PC-9 (cell line): ENCODE measurements at regions not wholly inside any gene's neighbourhood (a gene's known extent, or its start where the extent isn't known, plus 50 kb on each side); places are given as distances from the start of the nearest gene placed in this dataset.

Experiments
- BruUV-seq: library from RNA; stranded (reverse); fragments of 400-500 nt; replicated peaks from 2 replicates; lab custom pipeline; 2021; lab: Mats Ljungman, UMichigan
- CTCF ChIA-PET: fragments of 300-600 bp; sonication (Branson Sonifier 250); formaldehyde crosslinking; loops from one replicate; lab custom pipeline; 2022; ENCODE audit warnings: antibody characterized with exemption; lab: Charles Lee
- POLR2A ChIA-PET: fragments of 300-600 bp; sonication (Branson Sonifier 250); formaldehyde crosslinking; loops from one replicate; lab custom pipeline; 2022; ENCODE audit warnings: antibody characterized with exemption; ENCODE audit not compliant: unreplicated experiment; lab: Charles Lee
- DNase-seq, 2 experiments: peaks; one replicate each; pipeline versions ENCODE4 v3.0.0 to v3.0.0-alpha.2; 2015 to 2022; ENCODE audit warnings: mixed read lengths in 1 of 2
- H2AFZ ChIP-seq: fragments of 200-600 bp; sonication (generic); 2 replicates; pipeline ENCODE4 v1.8.1; 2017; ENCODE audit warnings: antibody characterized with exemption
- H3F3A ChIP-seq: fragments of 200-600 bp; sonication (generic); 2 replicates; pipeline ENCODE4 v1.8.1; 2017; ENCODE audit warnings: antibody characterized with exemption, mild to moderate bottlenecking, low read depth; ENCODE audit not compliant: insufficient read depth
- H3K27ac ChIP-seq: fragments of 200-600 bp; sonication (generic); 2 replicates; pipeline ENCODE4 v1.6.1; 2016; ENCODE audit warnings: mixed run types
- H3K27me3 ChIP-seq: fragments of 200-600 bp; sonication (generic); 2 replicates; pipeline ENCODE4 v1.6.1; 2016; ENCODE audit warnings: low read depth, mixed run types; ENCODE audit not compliant: insufficient read depth
- H3K36me3 ChIP-seq: fragments of 200-600 bp; sonication (generic); 2 replicates; pipeline ENCODE4 v1.6.1; 2016; ENCODE audit warnings: low read depth, mixed run types
- H3K4me1 ChIP-seq: fragments of 200-600 bp; sonication (generic); replicated peaks from 2 replicates; pipeline ENCODE4 v1.6.1; 2016; ENCODE audit warnings: mixed run types; ENCODE audit not compliant: insufficient read depth
- H3K4me2 ChIP-seq: fragments of 200-600 bp; sonication (generic); 2 replicates; pipeline ENCODE4 v1.6.1; 2017; ENCODE audit warnings: mixed run types
- H3K4me3 ChIP-seq: fragments of 200-600 bp; sonication (generic); 2 replicates; pipeline ENCODE4 v1.6.1; 2016; ENCODE audit warnings: mixed run types
- H3K79me2 ChIP-seq: fragments of 200-600 bp; sonication (generic); 2 replicates; pipeline ENCODE4 v1.6.1; 2017; ENCODE audit warnings: low read depth, mixed run types
- H3K9me2 ChIP-seq: fragments of 200-600 bp; sonication (generic); 2 replicates; pipeline ENCODE4 v1.8.1; 2017; ENCODE audit warnings: mild to moderate bottlenecking; ENCODE audit not compliant: insufficient read depth
- H3K9me3 ChIP-seq: fragments of 200-600 bp; sonication (generic); 2 replicates; pipeline ENCODE4 v1.8.1; 2016; ENCODE audit warnings: low read depth; ENCODE audit not compliant: insufficient read depth
- H4K20me1 ChIP-seq: fragments of 200-600 bp; sonication (generic); 2 replicates; pipeline ENCODE4 v1.8.1; 2017; ENCODE audit not compliant: insufficient read depth
- EZH2 ChIP-seq: fragments of 200-600 bp; sonication (generic); IDR thresholded peaks from 2 replicates; pipeline ENCODE4 v1.8.0; 2017; ENCODE audit warnings: antibody characterized with exemption, low read depth
- intact Hi-C: fragments of 100-400 bp; cut with micrococcal nuclease; formaldehyde crosslinking; loops from one replicate; pipeline ENCODE4 v1.10.0; 2022; ENCODE audit not compliant: unreplicated experiment
- TF ChIP-seq, protein P1 (sequence below): fragments of 200-600 bp; sonication (generic); conservative IDR thresholded peaks from 2 replicates; pipeline ENCODE4 v1.6.1; 2017; ENCODE audit warnings: mixed run types, antibody characterized with exemption, mild to moderate bottlenecking, moderate library complexity

DNA sequence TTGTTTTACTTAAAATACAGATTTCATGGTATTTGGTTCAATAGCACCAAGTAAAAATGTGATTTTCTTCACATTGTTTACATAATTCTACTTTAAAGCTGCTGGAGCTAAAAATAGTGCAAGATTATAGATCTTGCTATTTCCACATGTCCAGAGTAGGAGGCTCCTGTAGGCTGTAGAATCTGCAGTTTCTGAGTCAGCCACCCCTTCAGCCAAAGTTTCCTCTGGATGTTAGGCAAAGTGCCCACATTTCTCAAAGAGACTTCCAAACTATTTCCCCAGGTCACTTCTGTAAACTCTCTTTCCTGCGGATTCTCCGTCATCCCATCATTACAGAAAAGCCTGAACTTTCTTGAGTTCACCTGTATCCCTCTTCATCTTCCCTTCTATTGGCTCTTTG lies 342.5 kb upstream of the FSTL5 start:
- no peak overlapping the region for H3K4me2 ChIP-seq
- no peak for TF ChIP-seq EZH2
- TF ChIP-seq, protein P1, sequence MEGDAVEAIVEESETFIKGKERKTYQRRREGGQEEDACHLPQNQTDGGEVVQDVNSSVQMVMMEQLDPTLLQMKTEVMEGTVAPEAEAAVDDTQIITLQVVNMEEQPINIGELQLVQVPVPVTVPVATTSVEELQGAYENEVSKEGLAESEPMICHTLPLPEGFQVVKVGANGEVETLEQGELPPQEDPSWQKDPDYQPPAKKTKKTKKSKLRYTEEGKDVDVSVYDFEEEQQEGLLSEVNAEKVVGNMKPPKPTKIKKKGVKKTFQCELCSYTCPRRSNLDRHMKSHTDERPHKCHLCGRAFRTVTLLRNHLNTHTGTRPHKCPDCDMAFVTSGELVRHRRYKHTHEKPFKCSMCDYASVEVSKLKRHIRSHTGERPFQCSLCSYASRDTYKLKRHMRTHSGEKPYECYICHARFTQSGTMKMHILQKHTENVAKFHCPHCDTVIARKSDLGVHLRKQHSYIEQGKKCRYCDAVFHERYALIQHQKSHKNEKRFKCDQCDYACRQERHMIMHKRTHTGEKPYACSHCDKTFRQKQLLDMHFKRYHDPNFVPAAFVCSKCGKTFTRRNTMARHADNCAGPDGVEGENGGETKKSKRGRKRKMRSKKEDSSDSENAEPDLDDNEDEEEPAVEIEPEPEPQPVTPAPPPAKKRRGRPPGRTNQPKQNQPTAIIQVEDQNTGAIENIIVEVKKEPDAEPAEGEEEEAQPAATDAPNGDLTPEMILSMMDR, result no peak
- BruUV-seq, result no TSS peak
- H3K27ac ChIP-seq, result no peak overlapping the region
- no peak overlapping the region for H2AFZ ChIP-seq
- H4K20me1 ChIP-seq, result no peaks in the 10 kb centered on the region
- H3K79me2 ChIP-seq, result no peaks in the 10 kb centered on the region
- ChIA-PET POLR2A (no interaction called here), CTCF (no interaction called here)
- no peaks in the 10 kb centered on the region for H3K9me2 ChIP-seq
- no peaks in the 10 kb centered on the region for H3K4me1 ChIP-seq
- intact Hi-C loops, result no loop called here
- no peaks in the 10 kb centered on the region for H3K9me3 ChIP-seq
- no peak overlapping the region for H3K4me3 ChIP-seq
- H3F3A ChIP-seq, result no peaks in the 10 kb centered on the region
- DNase-seq, result no peak
- no peaks in the 10 kb centered on the region for H3K36me3 ChIP-seq
- no peaks in the 10 kb centered on the region for H3K27me3 ChIP-seq

DNA sequence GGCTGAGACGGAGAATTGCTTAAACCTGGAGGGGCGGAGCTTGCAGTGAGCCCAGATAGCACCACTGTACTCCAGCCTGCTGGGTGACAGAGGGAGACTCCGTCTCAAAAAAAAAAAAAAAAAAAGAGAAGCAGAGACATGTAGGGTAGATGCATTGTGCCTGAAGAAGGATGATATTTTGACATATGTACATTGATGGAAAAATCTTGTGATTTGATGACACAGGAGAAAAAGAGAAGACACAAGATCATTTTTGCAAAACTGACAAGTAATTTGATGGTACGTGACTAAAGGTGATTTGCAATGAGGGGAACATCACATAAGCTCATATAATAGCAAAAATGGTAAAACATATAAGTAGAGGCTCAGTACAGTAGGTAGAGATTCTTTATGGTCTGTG lies 340.1 kb upstream of the FSTL5 start:
- no peaks in the 10 kb centered on the region for H3K9me2 ChIP-seq
- no peaks in the 10 kb centered on the region for H3K9me3 ChIP-seq
- intact Hi-C loops, result no loop called here
- no peak for DNase-seq
- H2AFZ ChIP-seq, result no peak overlapping the region
- H3K36me3 ChIP-seq, result no peaks in the 10 kb centered on the region
- no peaks in the 10 kb centered on the region for H3K79me2 ChIP-seq
- no peaks in the 10 kb centered on the region for H3K27me3 ChIP-seq
- H3F3A ChIP-seq, result no peaks in the 10 kb centered on the region
- TF ChIP-seq, protein P1, result no peak
- TF ChIP-seq EZH2, result no peak
- ChIA-PET CTCF (no interaction called here), POLR2A (no interaction called here)
- no peak overlapping the region for H3K4me2 ChIP-seq
- H4K20me1 ChIP-seq, result no peaks in the 10 kb centered on the region
- H3K4me1 ChIP-seq, result no peaks in the 10 kb centered on the region
- H3K27ac ChIP-seq, result no peak overlapping the region
- no peak overlapping the region for H3K4me3 ChIP-seq
- no TSS peak for BruUV-seq

DNA sequence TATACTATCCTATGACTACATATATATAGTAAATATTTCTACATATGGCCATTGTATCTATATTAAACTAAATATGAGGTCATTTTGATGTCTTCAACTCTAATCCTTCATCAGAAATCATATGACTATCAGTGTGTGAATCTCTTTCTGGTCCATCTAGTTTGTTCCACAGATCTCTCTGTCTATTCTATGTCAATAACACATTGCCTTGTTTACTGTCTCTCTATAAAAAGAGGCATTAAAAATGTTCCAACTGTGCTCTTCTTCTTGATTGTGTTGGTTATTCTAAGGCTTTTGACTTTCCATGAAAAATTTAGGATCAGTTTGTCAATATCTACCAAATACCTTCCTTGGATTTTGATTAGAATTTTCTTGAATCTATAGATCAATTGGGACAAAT lies 338.3 kb upstream of the FSTL5 start:
- Histone ChIP-seq H3K4me3 (no peak overlapping the region), H3F3A (no peaks in the 10 kb centered on the region), H3K9me2 (no peaks in the 10 kb centered on the region), H3K27me3 (no peaks in the 10 kb centered on the region), H3K79me2 (no peaks in the 10 kb centered on the region), H3K27ac (no peak overlapping the region), H3K4me1 (no peaks in the 10 kb centered on the region), H4K20me1 (no peaks in the 10 kb centered on the region), H3K4me2 (no peak overlapping the region), H3K9me3 (no peaks in the 10 kb centered on the region), H2AFZ (no peak overlapping the region), H3K36me3 (no peaks in the 10 kb centered on the region)
- TF ChIP-seq, protein P1, result no peak
- no peak for TF ChIP-seq EZH2
- CTCF ChIA-PET, result no interaction called here
- DNase-seq, result no peak
- intact Hi-C loops, result no loop called here
- POLR2A ChIA-PET, result no interaction called here
- BruUV-seq, result no TSS peak
